Upper lobe of left lung (tissue), 4 donors: ENCODE measurements at regions not wholly inside any gene's neighbourhood (a gene's known extent, or its start where the extent isn't known, plus 50 kb on each side); places are given as distances from the start of the nearest gene placed in this dataset.

Experiments
- POLR2A ChIP-seq, 4 donors: fragments of 450-650 bp; IDR thresholded peaks; one replicate each; pipeline ENCODE4 v1.5.1; 2016 to 2017; ENCODE audit warnings: antibody characterized with exemption in 4 of 4, mild to moderate bottlenecking in 2 of 4
- POLR2AphosphoS5 ChIP-seq, 2 donors: sonication (generic); formaldehyde crosslinking; IDR thresholded peaks; one replicate each; pipeline ENCODE4 v1.5.1; 2017; ENCODE audit warnings: antibody characterized with exemption in 2 of 2
- TF ChIP-seq, protein P1 (sequence below), 6 experiments: fragments of 450-650 bp in 4 of 6; fragments of 200-600 bp in 2 of 6; sonication (generic) in 2 of 6; IDR thresholded peaks; one replicate each; pipeline ENCODE4 v1.5.1; 2016 to 2019; ENCODE audit warnings: antibody characterized with exemption in 6 of 6

GRCh38 chr2:34578641-34579040, 979.5 kb upstream of the FAM98A start:
- TF ChIP-seq, protein P1, sequence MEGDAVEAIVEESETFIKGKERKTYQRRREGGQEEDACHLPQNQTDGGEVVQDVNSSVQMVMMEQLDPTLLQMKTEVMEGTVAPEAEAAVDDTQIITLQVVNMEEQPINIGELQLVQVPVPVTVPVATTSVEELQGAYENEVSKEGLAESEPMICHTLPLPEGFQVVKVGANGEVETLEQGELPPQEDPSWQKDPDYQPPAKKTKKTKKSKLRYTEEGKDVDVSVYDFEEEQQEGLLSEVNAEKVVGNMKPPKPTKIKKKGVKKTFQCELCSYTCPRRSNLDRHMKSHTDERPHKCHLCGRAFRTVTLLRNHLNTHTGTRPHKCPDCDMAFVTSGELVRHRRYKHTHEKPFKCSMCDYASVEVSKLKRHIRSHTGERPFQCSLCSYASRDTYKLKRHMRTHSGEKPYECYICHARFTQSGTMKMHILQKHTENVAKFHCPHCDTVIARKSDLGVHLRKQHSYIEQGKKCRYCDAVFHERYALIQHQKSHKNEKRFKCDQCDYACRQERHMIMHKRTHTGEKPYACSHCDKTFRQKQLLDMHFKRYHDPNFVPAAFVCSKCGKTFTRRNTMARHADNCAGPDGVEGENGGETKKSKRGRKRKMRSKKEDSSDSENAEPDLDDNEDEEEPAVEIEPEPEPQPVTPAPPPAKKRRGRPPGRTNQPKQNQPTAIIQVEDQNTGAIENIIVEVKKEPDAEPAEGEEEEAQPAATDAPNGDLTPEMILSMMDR (IDR thresholded peaks at IDR 0.05), result no peak
- no peak for TF ChIP-seq POLR2A (IDR thresholded peaks at IDR 0.05)
- TF ChIP-seq POLR2AphosphoS5 (IDR thresholded peaks at IDR 0.05), result no peak
